ENCODE measurements at regions not wholly inside any gene's neighbourhood (a gene's known extent, or its start where the extent isn't known, plus 50 kb on each side); places are given as distances from the start of the nearest gene placed in this dataset.
"Not testable (repeated sequence)": the region's sequence is repeated elsewhere in the genome, so short reads cannot be mapped to it uniquely, and the experiment has no call there.

DNA sequence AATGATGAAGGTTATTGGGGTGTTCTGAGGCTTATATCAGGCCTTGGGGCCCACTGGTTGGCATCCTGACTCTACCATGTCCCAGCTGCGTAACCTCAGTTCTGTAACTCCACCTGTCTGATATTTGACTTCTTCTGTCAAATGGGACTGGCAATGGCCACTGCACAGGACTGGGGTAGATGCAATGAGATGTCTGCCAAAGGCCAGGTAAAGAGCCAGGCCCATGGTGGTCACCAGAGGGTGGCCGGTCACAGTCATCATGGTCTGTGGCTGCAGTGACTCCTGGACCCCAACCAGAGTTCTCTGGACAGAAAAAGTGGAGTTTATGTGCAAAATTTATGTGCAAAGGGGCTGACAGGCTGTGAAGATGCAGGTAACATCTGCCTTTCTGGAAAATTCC is 173.3 kb downstream of the PTPRU start:
- TF ChIP-seq, protein P1, sequence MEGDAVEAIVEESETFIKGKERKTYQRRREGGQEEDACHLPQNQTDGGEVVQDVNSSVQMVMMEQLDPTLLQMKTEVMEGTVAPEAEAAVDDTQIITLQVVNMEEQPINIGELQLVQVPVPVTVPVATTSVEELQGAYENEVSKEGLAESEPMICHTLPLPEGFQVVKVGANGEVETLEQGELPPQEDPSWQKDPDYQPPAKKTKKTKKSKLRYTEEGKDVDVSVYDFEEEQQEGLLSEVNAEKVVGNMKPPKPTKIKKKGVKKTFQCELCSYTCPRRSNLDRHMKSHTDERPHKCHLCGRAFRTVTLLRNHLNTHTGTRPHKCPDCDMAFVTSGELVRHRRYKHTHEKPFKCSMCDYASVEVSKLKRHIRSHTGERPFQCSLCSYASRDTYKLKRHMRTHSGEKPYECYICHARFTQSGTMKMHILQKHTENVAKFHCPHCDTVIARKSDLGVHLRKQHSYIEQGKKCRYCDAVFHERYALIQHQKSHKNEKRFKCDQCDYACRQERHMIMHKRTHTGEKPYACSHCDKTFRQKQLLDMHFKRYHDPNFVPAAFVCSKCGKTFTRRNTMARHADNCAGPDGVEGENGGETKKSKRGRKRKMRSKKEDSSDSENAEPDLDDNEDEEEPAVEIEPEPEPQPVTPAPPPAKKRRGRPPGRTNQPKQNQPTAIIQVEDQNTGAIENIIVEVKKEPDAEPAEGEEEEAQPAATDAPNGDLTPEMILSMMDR (IDR thresholded peaks at IDR 0.05): no peak
- Histone ChIP-seq H3K36me3 (no peaks in the 10 kb centered on the region), H3K4me3 (ENCODE audit: low read depth in 1 of 2, low read length in 1 of 2) (no peak overlapping the region), H3K4me1 (ENCODE audit: control insufficient read depth in 1 of 2, insufficient read depth in 1 of 2, low read depth in 1 of 2, low read length in 1 of 2) (no peaks in the 10 kb centered on the region), H3K9me3 (no peaks in the 10 kb centered on the region), H3K27ac (no peak overlapping the region), H3K27me3 (peaks cover 6% of the 10 kb centered on the region)

DNA sequence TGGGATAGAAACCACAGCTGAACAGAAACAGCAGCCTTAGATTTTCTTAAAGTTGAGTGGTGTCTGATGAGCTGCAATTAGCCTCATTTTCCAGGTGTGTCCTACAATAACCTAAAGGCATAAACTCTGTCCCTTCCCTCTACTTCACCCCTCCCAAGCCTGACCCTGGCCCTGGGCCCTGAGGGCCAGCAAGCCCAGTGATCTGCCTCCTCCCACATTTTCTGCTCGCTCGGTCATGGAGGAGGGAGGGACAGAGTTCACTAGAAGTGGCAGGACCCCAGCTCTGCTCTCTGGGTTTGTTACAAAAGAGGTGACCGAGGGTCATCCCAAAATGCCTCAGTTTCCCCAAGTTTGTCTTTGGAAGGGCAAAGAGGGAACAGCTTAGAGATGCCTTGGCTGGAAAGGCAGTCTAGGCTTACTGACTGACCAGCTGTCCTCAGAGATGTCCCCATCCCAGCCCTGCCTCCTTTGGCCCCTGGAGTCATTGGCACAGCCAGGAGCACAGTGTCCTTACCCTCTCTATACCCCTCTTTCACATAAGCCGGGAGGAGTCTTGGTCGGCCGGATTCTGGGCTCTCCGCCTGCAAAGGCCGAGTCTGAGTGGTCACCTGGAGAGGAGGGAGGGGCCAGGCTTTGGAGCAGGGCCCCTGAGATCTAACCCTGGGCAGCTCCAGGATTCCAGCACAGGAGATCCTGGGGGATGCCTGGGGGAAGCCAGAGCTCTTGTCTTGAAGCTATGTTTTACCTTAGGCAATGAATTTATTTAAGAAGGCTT is 172.7 kb downstream of the PTPRU start:
- Histone ChIP-seq H3K27me3 (peaks cover 6% of the 10 kb centered on the region), H3K36me3 (no peaks in the 10 kb centered on the region), H3K27ac (no peak overlapping the region), H3K4me3 (ENCODE audit: low read depth in 1 of 2, low read length in 1 of 2) (no peak overlapping the region), H3K4me1 (ENCODE audit: control insufficient read depth in 1 of 2, insufficient read depth in 1 of 2, low read depth in 1 of 2, low read length in 1 of 2) (no peaks in the 10 kb centered on the region), H3K9me3 (no peaks in the 10 kb centered on the region)
- TF ChIP-seq, protein P1 (IDR thresholded peaks at IDR 0.05): no peak

DNA sequence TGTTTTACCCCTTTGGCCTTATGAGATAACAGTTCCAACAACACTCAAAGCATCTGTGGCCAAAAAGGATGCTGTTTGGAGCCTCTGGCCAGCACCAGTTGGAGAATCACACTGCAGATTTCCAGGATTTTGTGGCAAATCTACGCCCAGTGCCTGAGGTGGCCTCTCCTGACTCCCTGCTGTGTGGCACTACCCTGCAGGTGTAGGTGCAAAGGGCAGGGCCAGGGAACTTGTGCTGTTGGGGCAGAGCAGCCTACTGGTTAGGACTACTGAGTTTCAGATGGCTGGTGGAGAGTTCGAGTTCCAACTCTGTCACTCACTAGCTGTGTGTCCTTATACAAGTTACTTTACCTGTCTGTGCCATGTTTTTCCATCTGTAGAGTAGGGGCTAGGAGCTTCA is 170.5 kb downstream of the PTPRU start:
- TF ChIP-seq, protein P1 (IDR thresholded peaks at IDR 0.05): no peak
- H3K4me3 ChIP-seq (ENCODE audit: low read depth in 1 of 2, low read length in 1 of 2): no peak overlapping the region
- H3K4me1 ChIP-seq (ENCODE audit: control insufficient read depth in 1 of 2, insufficient read depth in 1 of 2, low read depth in 1 of 2, low read length in 1 of 2): no peaks in the 10 kb centered on the region
- H3K9me3 ChIP-seq: no peaks in the 10 kb centered on the region
- H3K27ac ChIP-seq: no peak overlapping the region
- H3K27me3 ChIP-seq: no peaks in the 10 kb centered on the region
- H3K36me3 ChIP-seq: no peaks in the 10 kb centered on the region

DNA sequence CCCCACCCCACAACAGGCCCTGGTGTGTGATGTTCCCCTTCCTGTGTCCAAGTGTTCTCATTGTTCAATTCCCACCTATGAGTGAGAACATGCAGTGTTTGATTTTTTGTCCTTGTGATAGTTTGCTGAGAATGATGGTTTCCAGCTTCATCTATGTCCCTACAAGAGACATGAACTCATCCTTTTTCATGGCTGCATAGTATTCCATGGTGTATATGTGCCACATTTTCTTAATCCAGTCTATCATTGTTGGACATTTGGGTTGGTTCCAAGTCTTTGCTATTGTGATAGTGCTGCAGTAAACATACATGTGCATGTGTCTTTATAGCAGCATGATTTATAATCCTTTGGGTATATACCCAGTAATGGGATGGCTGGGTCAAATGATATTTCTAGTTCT is 163.9 kb downstream of the PTPRU start:
- not testable (repeated sequence) for H3K36me3 ChIP-seq; H3K4me3 ChIP-seq (ENCODE audit: low read depth in 1 of 2, low read length in 1 of 2); H3K27ac ChIP-seq; H3K27me3 ChIP-seq; H3K9me3 ChIP-seq; H3K4me1 ChIP-seq (ENCODE audit: control insufficient read depth in 1 of 2, insufficient read depth in 1 of 2, low read depth in 1 of 2, low read length in 1 of 2)

DNA sequence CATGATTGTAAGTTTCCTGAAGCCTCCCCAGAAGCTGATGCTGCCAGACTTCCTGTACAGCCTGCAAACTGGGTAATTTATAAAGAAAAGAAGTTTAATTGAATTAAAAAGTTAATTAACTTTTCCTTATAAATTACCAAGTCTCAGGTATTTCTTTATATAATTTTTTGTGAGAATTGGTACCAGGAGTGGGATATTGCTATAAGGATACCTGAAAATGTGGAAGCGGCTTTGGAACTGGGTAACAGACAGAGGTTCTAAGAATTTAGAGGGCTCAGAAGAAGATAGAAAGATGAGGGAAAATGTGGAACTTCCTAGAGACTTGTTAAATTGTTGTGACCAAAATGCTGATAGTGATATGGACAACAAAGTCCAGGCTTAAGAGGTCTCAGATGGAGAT is 163.1 kb downstream of the PTPRU start:
- Histone ChIP-seq H3K4me3 (ENCODE audit: low read depth in 1 of 2, low read length in 1 of 2) (no peak overlapping the region), H3K9me3 (no peaks in the 10 kb centered on the region), H3K27ac (no peak overlapping the region), H3K4me1 (ENCODE audit: control insufficient read depth in 1 of 2, insufficient read depth in 1 of 2, low read depth in 1 of 2, low read length in 1 of 2) (no peaks in the 10 kb centered on the region), H3K36me3 (no peaks in the 10 kb centered on the region), H3K27me3 (no peaks in the 10 kb centered on the region)
- TF ChIP-seq, protein P1 (IDR thresholded peaks at IDR 0.05): no peak

DNA sequence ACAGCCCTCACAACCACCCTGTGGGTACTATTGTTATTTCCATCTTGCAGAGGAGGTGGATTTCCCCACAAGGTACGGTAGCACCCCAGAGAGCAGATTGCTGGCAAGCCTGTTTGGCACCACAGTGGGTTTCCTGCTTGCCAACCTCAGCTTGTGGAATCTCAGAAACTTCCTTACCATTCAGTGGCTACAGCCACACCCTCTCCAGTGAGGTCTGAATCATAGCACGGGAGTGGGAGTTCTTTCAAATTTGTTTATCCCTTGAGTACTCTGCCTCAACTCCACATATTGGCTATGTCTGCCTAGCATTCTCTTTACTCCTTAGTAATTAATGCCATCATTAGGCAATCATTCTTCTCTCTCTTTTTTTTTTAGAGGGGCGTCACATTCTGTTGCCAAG is 162.1 kb downstream of the PTPRU start:
- no peaks in the 10 kb centered on the region for H3K36me3 ChIP-seq
- H3K27ac ChIP-seq: no peak overlapping the region
- H3K4me1 ChIP-seq (ENCODE audit: control insufficient read depth in 1 of 2, insufficient read depth in 1 of 2, low read depth in 1 of 2, low read length in 1 of 2): no peaks in the 10 kb centered on the region
- no peak overlapping the region for H3K4me3 ChIP-seq (ENCODE audit: low read depth in 1 of 2, low read length in 1 of 2)
- TF ChIP-seq, protein P1 (IDR thresholded peaks at IDR 0.05): no peak
- no peaks in the 10 kb centered on the region for H3K27me3 ChIP-seq
- no peaks in the 10 kb centered on the region for H3K9me3 ChIP-seq
